22Rv1 (cell line): ENCODE measurements at regions not wholly inside any gene's neighbourhood (a gene's known extent, or its start where the extent isn't known, plus 50 kb on each side); places are given as distances from the start of the nearest gene placed in this dataset.
A peak's percentile ranks its signal among the peaks of the same experiment; 100 is the strongest.
"Not testable (repeated sequence)": the region's sequence is repeated elsewhere in the genome, so short reads cannot be mapped to it uniquely, and the experiment has no call there.

Source experiments
- H3K27ac ChIP-seq: fragments of 450-650 bp; 2 replicates; pipeline ENCODE4 v1.5.1; 2017
- ZFX ChIP-seq: fragments of 450-650 bp; IDR thresholded peaks from 2 replicates; pipeline ENCODE4 v1.6.1; 2017; ENCODE audit warnings: antibody characterized with exemption, borderline replicate concordance
- TF ChIP-seq, protein P1 (sequence below): fragments of 450-650 bp; IDR thresholded peaks from 2 replicates; pipeline ENCODE4 v1.5.1; 2017; ENCODE audit warnings: mild to moderate bottlenecking

DNA sequence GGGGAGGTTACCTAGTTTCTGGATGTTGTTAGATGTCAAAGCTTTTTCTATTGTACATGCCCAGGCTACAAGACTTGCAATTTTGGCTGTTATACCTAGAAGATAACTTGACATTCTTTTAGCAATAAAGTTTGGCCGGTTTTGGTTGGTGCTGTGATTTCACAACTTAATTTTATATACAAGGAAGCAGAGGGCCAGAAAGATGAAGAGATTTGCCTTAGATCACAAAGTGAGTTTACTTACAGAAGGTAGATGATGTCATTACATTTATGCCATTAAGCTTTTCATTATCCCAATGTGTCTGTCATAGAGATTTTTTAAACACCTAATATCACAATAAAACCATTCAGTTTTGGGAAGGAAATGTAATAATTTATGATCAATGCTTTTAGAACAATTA is 698.7 kb upstream of the ANO3 start:
- H3K27ac ChIP-seq, result no peak overlapping the region
- TF ChIP-seq ZFX, result no peak
- TF ChIP-seq, protein P1, sequence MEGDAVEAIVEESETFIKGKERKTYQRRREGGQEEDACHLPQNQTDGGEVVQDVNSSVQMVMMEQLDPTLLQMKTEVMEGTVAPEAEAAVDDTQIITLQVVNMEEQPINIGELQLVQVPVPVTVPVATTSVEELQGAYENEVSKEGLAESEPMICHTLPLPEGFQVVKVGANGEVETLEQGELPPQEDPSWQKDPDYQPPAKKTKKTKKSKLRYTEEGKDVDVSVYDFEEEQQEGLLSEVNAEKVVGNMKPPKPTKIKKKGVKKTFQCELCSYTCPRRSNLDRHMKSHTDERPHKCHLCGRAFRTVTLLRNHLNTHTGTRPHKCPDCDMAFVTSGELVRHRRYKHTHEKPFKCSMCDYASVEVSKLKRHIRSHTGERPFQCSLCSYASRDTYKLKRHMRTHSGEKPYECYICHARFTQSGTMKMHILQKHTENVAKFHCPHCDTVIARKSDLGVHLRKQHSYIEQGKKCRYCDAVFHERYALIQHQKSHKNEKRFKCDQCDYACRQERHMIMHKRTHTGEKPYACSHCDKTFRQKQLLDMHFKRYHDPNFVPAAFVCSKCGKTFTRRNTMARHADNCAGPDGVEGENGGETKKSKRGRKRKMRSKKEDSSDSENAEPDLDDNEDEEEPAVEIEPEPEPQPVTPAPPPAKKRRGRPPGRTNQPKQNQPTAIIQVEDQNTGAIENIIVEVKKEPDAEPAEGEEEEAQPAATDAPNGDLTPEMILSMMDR, result no peak

DNA sequence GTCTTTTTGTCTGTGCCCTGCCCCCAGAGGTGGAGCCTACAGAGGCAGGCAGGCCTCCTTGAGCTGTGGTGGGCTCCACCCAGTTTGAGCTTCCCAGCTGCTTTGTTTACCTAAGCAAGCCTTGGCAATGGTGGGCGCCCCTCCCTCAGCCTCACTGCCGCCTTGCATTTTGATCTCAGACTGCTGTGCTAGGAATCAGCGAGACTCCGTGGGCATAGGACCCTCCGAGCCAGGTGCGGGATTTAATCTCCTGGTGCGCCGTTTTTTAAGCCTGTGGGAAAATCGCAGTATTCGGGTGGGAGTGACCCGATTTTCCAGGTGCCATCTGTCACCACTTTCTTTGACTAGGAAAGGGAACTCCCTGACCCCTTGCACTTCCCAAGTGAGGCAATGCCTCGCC is 682.7 kb upstream of the ANO3 start:
- H3K27ac ChIP-seq, result not testable (repeated sequence)

DNA sequence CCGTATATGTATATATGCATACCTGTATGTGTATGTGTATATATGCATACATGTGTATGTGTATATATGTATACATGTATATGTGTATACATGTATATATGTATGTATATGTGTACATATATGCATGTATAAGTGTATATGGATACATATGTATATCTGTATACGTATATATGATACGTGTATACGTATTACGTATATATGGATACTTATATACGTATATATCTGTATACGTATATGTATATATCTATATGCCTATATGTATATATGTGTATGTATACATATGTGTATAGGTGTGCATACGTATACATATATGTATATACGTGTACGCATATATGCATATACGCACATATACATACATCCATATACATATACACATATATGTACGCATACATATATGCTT is 681.6 kb upstream of the ANO3 start:
- no peak overlapping the region for H3K27ac ChIP-seq
- TF ChIP-seq, protein P1, result no peak
- no peak for TF ChIP-seq ZFX

DNA sequence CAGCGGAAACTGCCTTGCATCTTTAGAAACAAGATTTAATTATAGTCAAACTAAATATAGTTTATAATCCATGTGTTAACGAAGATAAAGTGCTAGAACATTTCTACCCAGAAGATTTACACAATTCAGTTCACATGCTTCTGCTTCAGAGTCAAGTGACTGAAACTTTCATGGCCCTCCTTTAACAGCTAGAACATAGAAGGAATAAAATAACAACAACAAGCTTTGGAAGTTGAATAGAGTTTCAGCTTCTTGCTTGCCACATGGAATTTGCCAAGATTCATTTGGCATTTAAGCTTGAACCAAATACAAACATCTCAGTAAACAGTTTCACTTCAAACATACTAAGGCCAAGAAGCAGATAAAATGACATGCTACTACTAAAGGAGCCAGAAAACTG is 676.3 kb upstream of the ANO3 start:
- TF ChIP-seq ZFX, result no peak
- TF ChIP-seq, protein P1, result no peak
- H3K27ac ChIP-seq, result no peak overlapping the region

DNA sequence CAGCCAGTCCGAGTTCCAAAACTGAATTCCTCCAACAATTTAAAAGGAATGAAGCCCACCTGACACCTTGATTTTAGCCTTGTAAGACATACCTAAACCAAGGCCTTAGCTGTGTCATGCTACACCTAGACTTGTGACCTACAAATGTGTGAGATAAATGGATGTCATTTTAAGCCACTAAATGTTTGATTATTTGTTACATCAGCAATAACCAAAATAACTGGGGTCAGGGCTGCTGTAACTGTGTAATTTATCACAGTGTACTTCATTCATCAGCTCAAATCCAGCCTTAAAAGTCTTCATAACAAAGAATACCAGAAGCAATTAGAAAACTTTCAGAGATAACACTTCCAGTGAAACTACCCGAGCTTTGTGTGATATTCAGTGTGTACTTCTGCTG is 673.0 kb upstream of the ANO3 start:
- no peak overlapping the region for H3K27ac ChIP-seq
- TF ChIP-seq, protein P1, result no peak
- TF ChIP-seq ZFX, result no peak

DNA sequence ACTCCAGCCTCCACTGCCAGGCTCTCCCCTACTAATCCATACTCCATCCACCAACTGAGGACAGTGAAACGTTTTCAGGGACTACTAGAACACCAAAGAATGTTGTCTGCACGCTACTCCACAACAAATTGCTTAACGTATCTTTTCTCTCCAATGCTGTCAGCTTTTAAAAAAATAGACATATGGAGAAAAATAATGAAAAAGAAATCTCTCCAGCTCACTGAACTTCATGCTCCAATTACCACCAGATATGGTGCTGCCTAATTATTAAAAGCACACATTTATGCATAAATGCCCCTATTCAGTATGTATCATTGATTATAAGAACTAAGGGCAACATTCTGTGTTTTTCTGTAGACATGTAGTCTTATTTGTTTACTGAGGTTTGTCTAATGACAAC is 672.2 kb upstream of the ANO3 start:
- H3K27ac ChIP-seq, result no peak overlapping the region
- no peak for TF ChIP-seq ZFX
- TF ChIP-seq, protein P1, result no peak

DNA sequence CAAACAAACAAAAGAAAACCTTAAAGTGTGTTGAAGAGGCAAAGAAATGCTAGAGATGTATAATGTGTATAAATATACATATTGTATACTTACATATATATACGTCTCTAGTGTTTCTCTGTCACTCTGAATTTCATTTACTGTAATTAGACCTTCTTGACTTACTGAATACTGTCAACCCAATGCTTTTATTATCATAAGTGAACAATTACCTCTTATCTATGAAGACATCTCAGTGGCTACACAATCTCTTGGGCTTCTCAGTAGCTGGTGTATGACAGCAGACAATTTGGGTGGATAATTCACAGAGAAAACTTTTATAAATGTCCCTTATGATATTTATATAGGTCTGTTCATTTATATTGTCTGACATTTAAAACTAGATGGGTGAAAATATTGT is 664.1 kb upstream of the ANO3 start:
- no peak for TF ChIP-seq ZFX
- TF ChIP-seq, protein P1, result no peak
- H3K27ac ChIP-seq, result peak overlapping the region; percentile 24

DNA sequence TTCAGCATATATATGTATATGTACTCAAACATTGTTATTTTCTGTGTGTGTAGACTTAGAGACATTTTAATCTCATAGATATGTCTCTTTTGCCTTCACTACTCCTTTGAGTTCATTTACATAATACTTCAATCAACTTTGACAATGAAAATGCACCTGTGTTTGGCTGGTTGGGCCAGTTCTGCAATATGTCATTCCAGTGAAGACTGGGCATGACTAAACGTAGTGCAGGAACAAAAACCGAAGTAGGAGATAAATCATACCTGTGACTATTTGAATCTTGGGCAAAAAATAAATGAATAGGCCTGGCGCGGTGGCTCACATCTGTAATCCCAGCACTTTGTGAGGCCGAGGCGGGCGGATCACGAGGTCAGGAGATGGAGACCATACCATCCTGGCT is 640.0 kb upstream of the ANO3 start:
- no peak overlapping the region for H3K27ac ChIP-seq
- TF ChIP-seq ZFX, result no peak
- TF ChIP-seq, protein P1, result no peak
